ENCODE measurements at regions not wholly inside any gene's neighbourhood (a gene's known extent, or its start where the extent isn't known, plus 50 kb on each side); places are given as distances from the start of the nearest gene placed in this dataset.

- in situ Hi-C loops (cut with HindIII; ENCODE audit: low sequenced_read_pairs): loop anchor here (5.0 kb wide), 1 partner anchor 46 kb away; no protein-coding TSS in a partner anchor
Observed at GRCh38 chr1:225707824-225708223, 54.9 kb upstream of the ENAH start.

DNA sequence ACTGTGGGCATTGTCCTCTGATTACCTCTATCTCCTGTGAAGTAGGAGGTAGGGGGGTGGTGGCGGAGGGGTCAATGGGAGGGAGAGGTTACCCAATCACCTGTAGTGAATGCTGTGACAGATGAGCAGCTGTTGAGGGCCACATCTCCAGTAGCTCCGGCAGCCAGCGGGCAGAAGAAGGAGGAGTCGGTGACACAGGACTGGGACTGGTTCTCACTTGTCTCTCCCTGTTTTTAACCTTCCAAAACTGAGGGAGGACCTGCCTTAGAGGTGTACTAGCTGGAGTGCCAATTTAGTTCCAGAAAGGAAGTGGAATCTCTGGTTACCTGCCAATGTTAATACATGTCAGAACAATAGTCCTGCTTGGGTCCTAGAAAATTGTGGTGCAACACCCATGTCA lies 56.2 kb upstream of the ENAH start:
- in situ Hi-C loops (cut with HindIII; ENCODE audit: low sequenced_read_pairs): loop anchor here (5.0 kb wide), 1 partner anchor 47 kb away; no protein-coding TSS in a partner anchor

DNA sequence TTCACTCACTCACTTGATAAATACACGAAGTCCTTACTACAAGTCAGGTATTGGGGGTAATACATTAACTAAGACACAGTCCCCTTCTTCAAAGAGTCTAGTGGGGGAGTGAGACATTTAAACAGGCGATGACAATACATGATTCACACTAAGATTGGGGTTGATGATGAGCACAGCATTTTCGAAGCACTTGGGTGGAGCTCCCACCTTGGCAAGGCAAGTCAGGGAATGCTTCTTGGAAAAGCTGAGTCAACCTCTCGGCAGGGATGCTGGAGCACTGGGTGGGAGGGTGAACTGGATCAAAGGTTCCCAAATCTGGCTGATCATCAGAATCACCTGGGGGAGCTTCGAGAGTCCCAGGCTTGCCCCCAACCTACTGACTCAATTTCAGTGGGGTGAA lies 57.9 kb upstream of the ENAH start:
- in situ Hi-C loops (cut with HindIII; ENCODE audit: low sequenced_read_pairs): no loop called here

GRCh38 chr1:225711236-225711937 lies 58.5 kb upstream of the ENAH start:
- in situ Hi-C loops (cut with HindIII; ENCODE audit: low sequenced_read_pairs): no loop called here

DNA sequence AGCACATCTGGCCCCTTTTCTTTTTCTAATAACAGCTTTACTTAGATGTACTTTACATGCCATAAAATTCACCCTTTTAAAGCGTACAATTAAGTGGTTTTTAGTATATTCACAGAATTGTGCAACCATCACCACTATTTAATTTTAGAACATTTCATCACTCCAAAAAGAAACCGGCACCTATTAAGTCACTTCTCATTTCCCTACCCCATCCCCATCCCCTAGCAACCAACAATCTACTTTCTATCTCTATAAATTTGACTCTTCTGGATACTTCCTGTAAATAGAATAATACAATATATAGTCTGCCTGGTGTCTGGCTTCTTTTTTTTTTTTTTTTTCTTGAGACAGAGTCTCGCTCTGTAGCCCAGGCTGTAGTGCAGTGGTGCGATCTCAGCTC lies 59.5 kb upstream of the ENAH start:
- in situ Hi-C loops (cut with HindIII; ENCODE audit: low sequenced_read_pairs): no loop called here

DNA sequence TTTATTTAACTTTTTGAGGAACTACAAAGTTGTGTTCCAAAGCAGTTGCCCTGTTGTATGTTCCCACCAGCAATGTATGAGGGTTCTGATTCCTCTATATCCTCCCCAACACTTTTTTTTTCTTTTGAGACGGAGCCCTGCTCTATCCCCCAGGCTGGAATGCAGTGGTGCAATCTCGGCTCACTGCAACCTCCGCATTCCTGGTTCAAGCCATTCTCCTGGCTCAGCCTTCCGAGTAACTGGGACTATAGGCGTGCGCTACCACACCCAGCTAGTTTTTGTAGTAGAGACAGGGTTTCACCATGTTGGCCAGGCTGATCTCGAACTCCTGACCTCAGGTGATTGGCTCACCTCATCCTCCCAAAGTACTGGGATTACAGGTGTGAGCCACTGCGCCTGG lies 60.4 kb upstream of the ENAH start:
- in situ Hi-C loops (cut with HindIII; ENCODE audit: low sequenced_read_pairs): no loop called here

- in situ Hi-C loops (cut with HindIII; ENCODE audit: low sequenced_read_pairs): no loop called here
Observed at GRCh38 chr1:225720937-225721336, 56.7 kb upstream of the SRP9 start.

DNA sequence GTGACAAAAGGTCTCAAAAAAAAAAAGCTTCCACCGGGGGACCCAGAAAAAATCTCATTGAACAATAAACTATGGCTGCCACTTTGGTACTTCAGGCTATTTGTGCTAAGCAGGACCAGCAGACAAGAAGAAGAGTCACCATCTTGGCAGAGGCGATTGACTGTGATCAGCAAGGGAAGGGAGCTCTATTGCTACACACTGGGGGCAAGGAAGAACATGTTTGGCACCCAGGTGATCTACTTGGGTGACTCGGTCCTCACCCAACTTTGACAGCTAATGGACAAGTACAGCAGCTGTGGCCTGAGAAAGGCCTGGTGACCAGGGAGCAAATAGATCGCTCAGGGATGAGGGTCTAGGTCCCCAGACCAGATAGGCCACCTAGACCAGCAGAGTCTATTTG lies 53.4 kb upstream of the SRP9 start:
- in situ Hi-C loops (cut with HindIII; ENCODE audit: low sequenced_read_pairs): no loop called here

All from endothelial cell of hepatic sinusoid (primary cell).